Common myeloid progenitor, CD34-positive (primary cell): ENCODE measurements at regions not wholly inside any gene's neighbourhood (a gene's known extent, or its start where the extent isn't known, plus 50 kb on each side); places are given as distances from the start of the nearest gene placed in this dataset.

Source experiments
- CTCF ChIA-PET: fragments of 350-600 bp; sonication (Branson Sonifier 250); formaldehyde crosslinking; loops from one replicate; lab custom pipeline; 2021; ENCODE audit warnings: antibody characterized with exemption; lab: Charles Lee
- POLR2A ChIA-PET: fragments of 350-600 bp; sonication (Branson Sonifier 250); formaldehyde crosslinking; loops from one replicate; lab custom pipeline; 2021; ENCODE audit warnings: antibody characterized with exemption; lab: Charles Lee
- DNase-seq, 3 donors: peaks; one replicate each; pipeline versions ENCODE4 v3.0.0 to v3.0.0-alpha.2; 2013
- H3K27ac ChIP-seq, 2 experiments: 1 replicate in 1 of 2; 2 replicates in 1 of 2; pipeline ENCODE4 v1.7.0; 2013; ENCODE audit warnings: inconsistent platforms in 2 of 2, low read length in 2 of 2, mild to moderate bottlenecking in 2 of 2, low read depth in 1 of 2, moderate library complexity in 1 of 2; ENCODE audit not compliant: severe bottlenecking in 2 of 2, insufficient read depth in 1 of 2, poor library complexity in 1 of 2
- H3K27me3 ChIP-seq, 5 experiments: replicated peaks in 2 of 5; 1 replicate in 3 of 5; 2 replicates in 2 of 5; pipeline versions ENCODE4 v1.6.1 to v1.7.0; 2013; ENCODE audit warnings: low read length in 4 of 5, mild to moderate bottlenecking in 2 of 5, moderate library complexity in 2 of 5, inconsistent platforms in 1 of 5; ENCODE audit not compliant: insufficient read depth in 5 of 5, control insufficient read depth in 4 of 5
- H3K36me3 ChIP-seq, 4 experiments: 1 replicate in 2 of 4; 2 replicates in 2 of 4; pipeline versions ENCODE4 v1.6.1 to v1.7.0; 2013; ENCODE audit warnings: low read length in 3 of 4, control low read depth in 1 of 4, mild to moderate bottlenecking in 1 of 4; ENCODE audit not compliant: control insufficient read depth in 4 of 4, insufficient read depth in 4 of 4
- H3K4me1 ChIP-seq, 4 experiments: 1 replicate in 3 of 4; 2 replicates in 1 of 4; pipeline versions ENCODE4 v1.6.1 to v1.7.1; 2013; ENCODE audit warnings: low read length in 3 of 4, mild to moderate bottlenecking in 3 of 4, control low read depth in 1 of 4, inconsistent platforms in 1 of 4, moderate library complexity in 1 of 4; ENCODE audit not compliant: control insufficient read depth in 4 of 4, insufficient read depth in 4 of 4; ENCODE audit errors: control extremely low read depth in 1 of 4
- H3K4me3 ChIP-seq, 7 experiments: 1 replicate in 4 of 7; 2 replicates in 3 of 7; pipeline versions ENCODE4 v1.5.1 to v1.7.0; 2013; ENCODE audit warnings: mild to moderate bottlenecking in 7 of 7, low read length in 6 of 7, moderate library complexity in 6 of 7, inconsistent platforms in 2 of 7, low read depth in 2 of 7, control low read depth in 1 of 7; ENCODE audit not compliant: insufficient read depth in 4 of 7, control insufficient read depth in 1 of 7; ENCODE audit errors: extremely low read depth in 1 of 7
- H3K9me3 ChIP-seq, 5 experiments: 1 replicate in 4 of 5; 2 replicates in 1 of 5; pipeline versions ENCODE4 v1.6.1 to v1.7.1; 2013; ENCODE audit warnings: low read length in 4 of 5, mild to moderate bottlenecking in 2 of 5, inconsistent platforms in 1 of 5, low read depth in 1 of 5, moderate library complexity in 1 of 5; ENCODE audit not compliant: control insufficient read depth in 4 of 5, insufficient read depth in 2 of 5; ENCODE audit errors: control extremely low read depth in 1 of 5
- WGBS: methylation state at CpG from one replicate; pipeline ENCODE4 v1.1.5; 2013; ENCODE audit not compliant: insufficient coverage; 5-methylcytosine and 5-hydroxymethylcytosine counted together

DNA sequence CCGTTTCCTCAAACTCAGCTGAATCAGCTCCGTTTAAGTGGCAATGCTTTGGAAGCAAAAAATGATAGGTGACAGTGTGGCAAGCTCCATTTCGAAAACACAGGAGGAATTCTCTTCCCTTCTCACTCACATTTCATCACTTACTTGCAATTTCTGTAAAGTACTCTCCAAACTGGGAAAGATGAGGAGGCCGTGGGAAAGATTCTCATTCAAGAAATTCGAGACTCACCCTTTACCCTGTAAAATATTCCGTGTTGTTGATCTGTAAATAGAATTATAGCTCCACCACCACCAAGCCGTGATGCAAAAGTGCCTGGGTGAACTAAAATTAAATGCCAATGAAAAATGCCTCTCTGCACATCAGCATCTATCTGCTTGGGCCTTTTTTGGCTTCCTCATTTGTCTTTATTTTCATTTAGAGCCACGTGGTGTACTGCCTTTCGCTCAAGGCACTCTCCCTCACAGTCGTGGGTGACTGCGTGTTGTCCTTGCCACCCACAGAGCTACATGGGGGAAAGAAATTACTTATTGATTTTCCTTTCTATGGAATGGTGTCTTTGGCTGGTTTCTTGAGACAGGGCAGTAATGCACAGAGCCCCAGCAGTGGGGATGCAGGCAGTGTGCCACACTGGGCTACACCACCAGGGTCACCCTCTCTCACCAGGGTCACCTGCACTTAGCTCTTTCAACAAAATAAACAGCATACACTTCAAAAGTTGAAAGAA lies 289.3 kb upstream of the TAS2R1 start:
- Histone ChIP-seq H3K36me3 (no peaks in the 10 kb centered on the region), H3K27me3 (no peaks in the 10 kb centered on the region), H3K9me3 (peaks cover 0 to 3% (median 0%) of the 10 kb centered on the region in 5 experiments), H3K4me3 (no peak overlapping the region), H3K27ac (no peak overlapping the region), H3K4me1 (no peaks in the 10 kb centered on the region)
- WGBS, result 83% methylated on average over 6 of the region's 11 CpGs
- no peak for DNase-seq
- POLR2A ChIA-PET, result no interaction called here
- CTCF ChIA-PET, result no interaction called here

DNA sequence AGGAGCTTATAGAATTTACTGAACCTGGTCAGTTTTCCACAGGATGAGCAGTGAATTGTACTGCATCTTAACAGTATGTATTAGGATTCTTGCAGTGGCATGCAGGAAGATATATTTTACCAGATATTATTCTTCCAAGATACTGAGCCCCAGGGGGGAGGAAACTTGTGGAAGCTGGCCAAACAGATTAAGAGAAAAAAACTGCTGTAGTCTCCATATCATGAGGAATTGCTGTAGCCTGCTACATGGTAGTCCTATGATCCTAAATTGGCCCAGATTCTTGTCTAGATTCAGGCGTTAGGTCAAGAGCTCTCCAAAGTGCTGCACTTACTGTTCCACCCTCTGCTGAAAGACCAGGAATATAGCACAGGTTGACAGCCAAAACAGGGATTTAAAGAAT lies 275.5 kb upstream of the TAS2R1 start:
- Histone ChIP-seq H3K27me3 (no peaks in the 10 kb centered on the region), H3K36me3 (no peaks in the 10 kb centered on the region), H3K27ac (no peak overlapping the region), H3K4me1 (no peaks in the 10 kb centered on the region), H3K4me3 (no peak overlapping the region), H3K9me3 (peaks cover 0 to 3% (median 0%) of the 10 kb centered on the region in 5 experiments)
- ChIA-PET POLR2A (no interaction called here), CTCF (no interaction called here)
- DNase-seq, result no peak
- WGBS, result 80% methylated on average over 1 of the region's 1 CpG

GRCh38 chr5:9903801-9904200 lies 273.6 kb upstream of the TAS2R1 start:
- ChIA-PET POLR2A (interaction anchor here (1.2 kb wide), 1 partner anchor 14 kb away, joined by 4 read pairs; no protein-coding TSS in a partner anchor), CTCF (no interaction called here)
- Histone ChIP-seq H3K27me3 (no peaks in the 10 kb centered on the region), H3K27ac (no peak overlapping the region), H3K9me3 (peaks cover 0 to 3% (median 0%) of the 10 kb centered on the region in 5 experiments), H3K36me3 (no peaks in the 10 kb centered on the region), H3K4me3 (no peak overlapping the region), H3K4me1 (no peaks in the 10 kb centered on the region)
- no peak for DNase-seq

GRCh38 chr5:9898319-9898718 lies 268.2 kb upstream of the TAS2R1 start:
- ChIA-PET POLR2A (no interaction called here), CTCF (no interaction called here)
- H3K4me3 ChIP-seq, result no peak overlapping the region
- no peak overlapping the region for H3K27ac ChIP-seq
- DNase-seq, result peak in 2 of 3 donors; percentile 6 to 7
- no peaks in the 10 kb centered on the region for H3K27me3 ChIP-seq
- H3K4me1 ChIP-seq, result no peaks in the 10 kb centered on the region
- no peaks in the 10 kb centered on the region for H3K36me3 ChIP-seq
- no peaks in the 10 kb centered on the region for H3K9me3 ChIP-seq
- 67% methylated on average over 1 of the region's 4 CpGs for WGBS

GRCh38 chr5:9895302-9895645 lies 265.1 kb upstream of the TAS2R1 start:
- Histone ChIP-seq H3K9me3 (no peaks in the 10 kb centered on the region), H3K27me3 (no peaks in the 10 kb centered on the region), H3K36me3 (no peaks in the 10 kb centered on the region), H3K27ac (no peak overlapping the region), H3K4me3 (no peak overlapping the region), H3K4me1 (no peaks in the 10 kb centered on the region)
- ChIA-PET CTCF (no interaction called here), POLR2A (no interaction called here)
- no peak for DNase-seq
- 73% methylated on average over 5 of the region's 5 CpGs for WGBS

GRCh38 chr5:9894571-9895301 lies 264.6 kb upstream of the TAS2R1 start:
- Histone ChIP-seq H3K36me3 (no peaks in the 10 kb centered on the region), H3K27ac (no peak overlapping the region), H3K4me1 (no peaks in the 10 kb centered on the region), H3K27me3 (no peaks in the 10 kb centered on the region), H3K9me3 (no peaks in the 10 kb centered on the region), H3K4me3 (no peak overlapping the region)
- CTCF ChIA-PET, result no interaction called here
- POLR2A ChIA-PET, result no interaction called here
- no peak for DNase-seq
- 83% methylated on average over 2 of the region's 3 CpGs for WGBS

GRCh38 chr5:9892696-9893095 lies 262.5 kb upstream of the TAS2R1 start:
- no peaks in the 10 kb centered on the region for H3K4me1 ChIP-seq
- no peak overlapping the region for H3K27ac ChIP-seq
- no peaks in the 10 kb centered on the region for H3K27me3 ChIP-seq
- H3K36me3 ChIP-seq, result no peaks in the 10 kb centered on the region
- POLR2A ChIA-PET, result no interaction called here
- no peaks in the 10 kb centered on the region for H3K9me3 ChIP-seq
- CTCF ChIA-PET, result no interaction called here
- no peak for DNase-seq
- 100% methylated on average over 2 of the region's 3 CpGs for WGBS
- H3K4me3 ChIP-seq, result no peak overlapping the region
